ENCODE measurements at regions not wholly inside any gene's neighbourhood (a gene's known extent, or its start where the extent isn't known, plus 50 kb on each side); places are given as distances from the start of the nearest gene placed in this dataset.
"Not testable (repeated sequence)": the region's sequence is repeated elsewhere in the genome, so short reads cannot be mapped to it uniquely, and the experiment has no call there.

DNA sequence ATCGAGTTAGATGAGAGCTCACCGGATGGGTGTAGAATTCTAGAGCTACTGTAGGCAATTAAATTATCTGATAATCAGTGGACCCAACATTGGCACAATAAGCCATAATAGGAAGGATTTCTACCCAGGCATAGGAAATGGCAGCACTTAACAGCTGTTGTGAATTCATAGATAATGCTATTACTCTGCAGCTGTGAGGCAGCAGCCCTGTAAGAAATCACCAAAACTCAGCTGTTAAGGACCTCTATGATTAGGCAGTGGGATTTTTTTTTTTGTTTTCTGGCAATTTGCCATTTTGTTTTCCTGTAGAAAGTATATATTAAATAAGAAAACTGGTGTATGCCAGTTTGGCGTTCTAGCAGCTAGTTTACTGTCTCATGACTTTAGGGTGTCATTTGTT, 609.1 kb upstream of the SLC35B3 start:
- no peak for DNase-seq

DNA sequence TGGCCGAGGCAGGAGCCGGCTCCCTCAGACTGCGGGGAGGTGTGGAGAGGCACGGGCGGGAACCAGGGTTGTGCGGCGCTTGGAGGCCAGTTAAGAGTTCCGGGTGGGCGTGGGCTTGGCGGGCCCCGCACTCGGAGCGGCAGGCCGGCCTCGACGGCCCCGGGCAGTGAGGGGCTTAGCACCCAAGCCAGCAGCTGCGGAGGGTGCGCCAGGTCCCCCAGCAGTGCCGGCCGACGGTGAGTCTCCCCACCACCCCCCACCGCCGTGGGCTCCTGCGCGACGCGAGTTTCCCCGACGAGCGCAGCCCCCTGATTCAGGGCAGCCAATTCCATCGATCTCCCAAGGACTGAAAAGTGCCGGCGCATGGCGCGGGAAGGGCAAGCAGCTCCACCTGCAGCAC, 605.4 kb upstream of the SLC35B3 start:
- no peak for DNase-seq

DNA sequence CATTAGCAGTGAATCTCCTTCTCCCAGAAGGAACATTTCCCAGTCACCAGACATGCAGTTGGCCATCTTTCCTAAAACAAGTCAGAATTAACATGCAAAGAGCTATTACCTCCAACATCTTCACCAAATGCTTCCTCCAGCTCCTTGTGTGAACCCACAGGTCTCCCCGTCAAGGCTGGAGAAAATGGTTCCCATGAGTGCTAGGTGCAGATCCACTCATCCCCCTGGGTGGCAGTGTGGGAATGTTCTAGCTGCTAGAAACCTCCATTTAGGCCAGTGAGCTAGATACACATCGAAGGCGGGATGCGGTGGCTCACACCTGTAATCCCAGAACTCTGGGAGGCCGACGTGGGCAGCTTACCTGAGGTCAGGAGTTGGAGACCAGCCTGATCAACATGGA, 603.9 kb upstream of the SLC35B3 start:
- no peak for DNase-seq

DNA sequence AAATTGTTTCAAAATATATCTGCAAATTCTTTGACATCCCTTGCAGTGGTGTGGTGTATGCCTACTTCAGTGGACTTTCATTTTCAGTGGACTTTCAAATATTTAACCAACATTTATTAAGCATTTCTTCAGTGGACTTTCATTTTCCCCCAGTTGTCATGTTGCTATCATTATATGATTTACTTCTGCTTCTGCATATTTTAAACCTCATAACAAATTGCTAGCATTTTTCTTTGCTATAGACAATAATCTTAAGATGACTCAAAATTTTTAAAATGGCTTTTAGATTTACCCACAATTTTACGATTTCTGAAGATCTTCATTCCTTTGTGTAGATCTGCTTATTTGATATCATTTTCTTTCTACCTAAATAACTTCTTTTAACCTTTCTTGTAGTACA, 592.7 kb upstream of the SLC35B3 start:
- no peak for DNase-seq

DNA sequence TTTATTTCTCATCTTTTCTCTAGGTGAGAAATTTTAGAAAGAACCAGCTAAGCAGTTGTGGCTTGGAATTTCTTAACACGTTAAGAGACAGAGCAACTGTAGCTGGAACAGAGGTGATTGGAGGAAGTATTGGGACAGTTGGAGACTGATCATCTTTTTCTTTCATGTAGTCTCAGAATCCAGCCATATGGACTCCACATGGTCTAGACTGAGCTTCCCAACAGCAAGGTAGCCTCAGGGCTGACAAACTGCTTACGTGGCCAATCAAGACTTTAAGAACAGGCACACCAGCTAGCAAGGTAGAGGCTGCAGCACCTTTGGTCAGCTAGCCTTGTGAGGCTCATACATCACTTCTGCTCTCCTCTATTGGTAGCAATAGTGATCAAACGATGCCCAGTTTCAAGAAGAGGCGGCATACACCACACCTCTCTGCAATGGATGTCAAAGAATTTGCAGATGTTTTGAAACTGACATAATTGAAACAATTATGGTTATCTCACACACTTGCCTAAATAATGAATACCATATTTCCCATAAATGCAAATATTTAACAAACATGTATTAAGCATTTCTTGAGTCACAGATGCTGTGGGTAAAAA, 590.5 kb upstream of the SLC35B3 start:
- no peak for DNase-seq

DNA sequence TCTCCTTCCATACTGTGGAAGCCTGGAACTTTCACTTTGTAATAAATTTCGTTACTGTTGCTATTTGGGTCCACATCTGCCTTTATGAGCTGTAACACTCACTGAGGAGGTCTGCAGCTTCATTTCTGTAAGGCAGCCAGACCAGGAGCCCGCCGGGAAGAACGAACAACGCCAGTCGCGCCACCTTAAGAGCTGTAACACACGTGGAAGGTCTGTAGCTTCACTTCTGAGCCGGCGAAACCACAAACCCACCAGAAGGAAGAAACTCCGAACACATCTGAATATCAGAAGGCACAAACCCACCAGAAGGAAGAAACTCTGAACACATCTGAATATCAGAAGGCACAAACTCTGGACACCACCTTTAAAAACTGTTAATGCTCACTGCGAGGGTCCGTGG, 589.9 kb upstream of the SLC35B3 start:
- DNase-seq, result no peak

DNA sequence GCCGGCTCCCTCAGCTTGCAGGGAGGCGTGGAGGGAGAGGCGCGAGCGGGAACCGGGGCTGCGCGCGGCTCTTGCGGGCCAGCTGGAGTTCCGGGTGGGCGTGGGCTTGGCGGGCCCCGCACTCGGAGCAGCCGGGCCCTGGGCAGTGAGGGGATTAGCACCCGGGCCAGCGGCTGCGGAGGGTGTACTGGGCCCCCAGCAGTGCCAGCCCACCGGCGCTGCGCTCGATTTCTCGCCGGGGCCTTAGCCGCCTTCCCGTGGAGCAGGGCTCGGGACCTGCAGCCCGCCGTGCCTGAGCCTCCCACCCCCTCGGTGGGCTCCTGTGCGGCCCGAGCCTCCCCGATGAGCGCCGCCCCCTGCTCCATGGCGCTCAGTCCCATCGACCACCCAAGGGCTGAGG, 588.9 kb upstream of the SLC35B3 start:
- not testable (repeated sequence) for DNase-seq

DNA sequence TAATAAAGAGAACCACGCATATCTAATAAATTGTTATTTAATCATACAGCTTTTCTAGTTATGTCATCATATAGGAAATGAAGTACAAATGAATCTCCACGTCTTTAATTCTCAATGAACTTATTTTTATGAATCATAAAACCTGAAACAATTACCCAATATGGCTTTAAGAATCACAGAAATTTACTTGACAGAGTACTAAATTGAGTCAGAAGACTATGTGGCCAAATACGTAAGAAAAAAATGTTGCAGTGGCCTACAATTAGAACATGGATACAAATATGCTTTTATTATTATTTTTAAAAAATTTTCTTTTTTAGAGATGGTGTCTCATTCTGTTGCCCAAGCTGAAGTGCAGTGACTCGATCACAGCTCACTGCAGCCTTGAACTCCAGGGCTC, 584.7 kb upstream of the SLC35B3 start:
- DNase-seq, result no peak

DNA sequence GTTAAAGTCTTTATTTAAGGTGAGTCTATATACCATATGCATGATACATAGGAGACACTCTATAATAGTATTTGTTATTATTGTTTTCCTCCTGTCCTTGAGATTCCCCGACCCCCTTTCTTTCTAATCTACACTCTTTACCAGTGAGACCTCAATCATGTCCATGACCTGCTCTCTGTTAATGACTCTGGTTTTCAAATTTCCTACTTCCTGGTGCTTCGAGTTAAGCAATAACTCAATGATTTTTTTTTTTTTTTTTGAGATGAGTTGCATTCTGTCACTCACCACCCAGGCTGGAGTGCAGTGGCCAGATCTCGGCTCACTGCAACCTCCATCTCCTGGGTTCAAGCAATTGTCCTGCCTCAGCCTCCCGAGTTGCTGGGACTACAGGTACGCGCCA, 574.6 kb upstream of the SLC35B3 start:
- DNase-seq, result no peak

DNA sequence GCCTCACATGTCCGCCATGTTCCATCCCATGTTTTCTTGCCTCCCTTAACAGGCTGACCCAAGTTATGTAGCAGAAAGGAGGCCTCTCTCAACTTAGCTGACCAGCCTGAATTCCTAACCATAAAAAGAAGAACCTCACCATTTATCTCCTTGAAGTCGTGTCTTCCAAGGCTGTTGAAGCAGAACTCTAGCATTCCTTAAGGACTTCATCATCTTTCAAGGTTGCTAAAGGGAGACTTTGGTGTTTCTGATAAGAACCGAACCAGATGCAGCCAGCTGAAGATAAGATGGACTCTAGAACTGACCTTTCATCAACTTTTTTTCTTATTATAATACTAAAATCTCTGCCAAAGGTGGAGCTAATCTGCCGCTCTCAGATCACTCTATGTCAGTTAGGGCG, 571.7 kb upstream of the SLC35B3 start:
- no peak for DNase-seq

DNA sequence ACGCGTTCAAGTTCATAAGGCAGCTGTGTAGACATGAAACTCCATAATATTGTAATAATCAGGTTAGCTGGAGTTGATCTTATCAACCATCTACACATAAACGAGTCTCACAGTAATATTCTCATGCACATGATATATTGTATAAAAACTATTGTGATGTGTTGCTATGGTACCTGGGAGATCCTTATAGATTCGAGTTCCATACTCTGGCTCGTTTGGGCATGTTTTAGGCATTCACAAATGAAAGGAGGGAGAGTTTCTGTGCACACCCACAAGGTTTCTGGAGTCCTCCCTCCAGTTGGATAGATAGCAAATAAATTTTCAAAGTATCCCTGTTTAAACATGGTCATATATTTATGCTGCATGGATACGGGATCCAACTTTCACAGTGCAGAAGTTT, 567.5 kb upstream of the SLC35B3 start:
- no peak for DNase-seq

DNA sequence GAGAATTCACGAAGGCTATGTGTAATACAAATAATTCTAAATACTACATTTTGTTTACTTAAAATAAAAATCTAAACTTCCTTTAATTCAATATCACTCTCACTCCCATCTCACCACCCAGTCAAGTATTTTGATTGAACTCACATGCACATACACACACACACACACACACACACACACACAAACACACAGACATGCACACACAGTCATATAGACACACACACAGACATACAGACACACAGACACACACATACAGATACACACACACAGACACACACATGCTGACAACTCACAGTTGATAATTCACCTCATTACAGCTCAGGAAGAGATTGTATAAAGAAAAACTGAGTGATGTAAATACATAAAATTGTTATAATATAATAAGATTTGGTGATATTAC, 559.8 kb upstream of the SLC35B3 start:
- no peak for DNase-seq

DNA sequence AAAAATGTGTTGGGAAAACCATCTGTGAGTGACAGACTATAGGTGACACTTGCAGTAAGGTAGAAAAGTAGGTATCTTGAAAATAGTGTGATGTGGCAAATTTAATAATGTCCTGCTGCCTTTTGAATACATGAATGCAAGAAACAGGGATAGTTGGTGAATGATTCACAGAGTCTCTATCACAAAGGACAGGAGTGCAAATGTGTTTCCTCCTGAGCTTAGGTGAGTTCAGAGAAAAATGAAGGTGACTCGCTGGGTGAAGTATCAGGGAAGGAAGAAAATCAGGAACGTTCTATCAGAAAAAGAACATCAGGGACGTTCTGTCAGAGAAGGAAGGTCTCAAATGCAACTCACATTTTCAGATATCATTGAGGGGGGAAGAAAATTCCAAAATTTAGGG, 557.8 kb upstream of the SLC35B3 start:
- no peak for DNase-seq

DNA sequence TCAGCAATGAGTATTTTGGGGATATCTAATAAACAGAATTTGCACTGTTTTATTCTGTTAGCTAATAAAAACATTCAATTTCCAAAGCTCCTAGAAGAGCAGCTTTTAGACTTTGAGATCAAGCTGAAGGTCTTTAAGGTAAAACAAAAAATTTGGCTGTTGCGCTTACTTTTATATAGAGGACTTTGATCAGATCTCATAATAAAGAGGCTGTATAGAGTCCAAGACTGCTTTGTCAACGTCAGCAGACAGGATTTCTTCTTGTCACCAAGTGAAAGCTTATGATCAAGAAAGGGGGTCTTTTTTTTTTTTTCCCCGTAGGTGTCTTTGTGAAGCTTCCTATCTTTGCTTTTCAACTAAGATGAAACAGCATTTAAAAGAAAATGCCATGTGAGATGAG, 556.5 kb upstream of the SLC35B3 start:
- no peak for DNase-seq

DNA sequence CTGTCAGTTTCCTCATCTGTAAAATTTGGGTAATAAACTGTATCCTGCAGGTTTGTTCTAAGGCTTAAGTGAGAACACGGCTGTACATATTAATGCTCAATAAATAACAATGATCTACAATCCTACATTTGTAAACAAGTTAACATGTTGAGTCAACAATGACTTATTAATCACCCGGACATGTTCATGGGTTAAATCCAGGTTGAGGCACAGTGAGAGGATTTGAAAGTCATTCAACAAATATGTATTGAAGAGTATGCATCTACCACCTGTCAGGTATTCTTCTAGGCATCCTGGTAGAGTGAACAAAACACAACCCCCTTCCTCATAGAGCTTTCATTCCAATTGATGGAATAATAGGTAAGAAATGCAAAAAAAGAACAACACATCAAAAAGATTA, 554.7 kb upstream of the SLC35B3 start:
- no peak for DNase-seq

DNA sequence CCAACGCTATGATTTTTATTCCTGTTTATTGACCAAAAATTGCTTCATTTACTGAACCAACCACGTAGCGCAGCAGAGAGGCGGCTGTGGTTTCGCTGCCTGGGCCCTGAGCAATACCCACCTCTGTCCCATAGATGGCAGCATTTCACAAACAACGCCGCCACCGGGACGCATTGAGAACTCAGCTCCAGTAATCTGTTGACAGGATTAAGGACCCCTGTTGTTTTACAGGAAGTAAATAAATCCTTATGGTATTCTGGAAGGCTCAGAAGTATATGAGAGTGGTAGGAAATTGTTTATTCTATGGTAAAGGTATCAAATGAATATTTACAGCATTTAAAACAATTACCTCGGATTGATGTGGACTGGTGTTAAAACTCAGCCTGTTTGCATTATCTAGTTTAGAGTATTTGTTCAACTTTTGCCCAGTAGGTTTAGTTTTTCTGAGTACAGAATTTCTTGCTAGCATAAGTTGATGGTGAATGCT, 547.9 kb upstream of the SLC35B3 start:
- peak; percentile 49 for DNase-seq

DNA sequence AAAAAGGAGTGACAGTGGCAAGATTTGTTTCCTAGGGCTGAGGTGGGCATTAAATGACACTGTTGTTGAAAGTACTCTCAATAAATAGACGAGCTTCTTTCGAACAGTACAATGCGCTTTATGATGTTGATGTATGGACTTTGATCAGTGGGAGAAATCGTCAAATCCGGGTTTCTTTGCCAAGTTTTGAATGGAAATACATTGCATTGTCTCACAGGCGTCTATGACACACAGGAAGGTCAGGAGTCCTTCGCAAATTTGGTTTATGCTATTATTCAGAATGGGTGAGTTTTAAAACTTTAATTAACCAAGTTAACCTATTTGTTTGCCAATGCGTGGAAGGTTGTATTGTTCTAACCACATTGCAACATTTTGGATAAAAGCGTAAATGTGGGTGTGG, 547.3 kb upstream of the SLC35B3 start:
- no peak for DNase-seq

DNA sequence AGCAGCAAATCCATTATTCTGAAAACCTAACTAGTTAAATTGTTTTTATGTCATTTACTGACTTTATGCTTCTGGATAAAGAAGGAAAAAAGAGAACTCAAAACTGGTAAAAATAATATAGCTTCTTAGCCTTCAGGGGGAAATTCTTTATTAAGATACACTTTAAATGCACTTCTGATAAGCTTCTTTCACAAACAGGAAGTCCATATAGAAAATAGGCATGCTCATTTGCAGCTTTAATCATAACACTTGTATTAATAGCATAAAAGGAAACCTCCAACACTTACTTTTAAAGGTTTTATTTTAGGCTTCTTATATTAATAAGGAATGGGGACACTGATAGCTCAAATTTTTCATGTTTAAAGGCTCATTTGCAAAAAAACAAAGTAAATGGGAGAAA, 538.0 kb upstream of the SLC35B3 start:
- no peak for DNase-seq

DNA sequence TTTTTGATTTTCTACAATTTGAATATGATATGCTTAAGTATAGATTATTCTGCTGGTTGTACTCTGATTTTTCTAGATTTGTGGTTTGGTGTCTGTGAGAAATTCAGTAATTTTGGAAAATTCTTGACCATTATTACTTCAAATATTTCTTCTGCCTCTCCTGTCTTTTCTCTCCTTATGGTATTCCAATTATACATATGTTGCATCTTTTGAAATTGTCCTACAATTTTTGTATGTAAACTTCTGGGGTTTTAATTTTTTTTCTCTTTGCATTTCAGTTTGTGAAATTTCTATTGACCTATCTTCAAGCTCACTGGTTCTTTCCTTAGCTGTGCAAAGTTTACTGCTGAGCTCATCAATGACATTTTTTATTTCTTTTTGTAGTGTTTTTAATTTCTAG, 534.4 kb upstream of the SLC35B3 start:
- no peak for DNase-seq

DNA sequence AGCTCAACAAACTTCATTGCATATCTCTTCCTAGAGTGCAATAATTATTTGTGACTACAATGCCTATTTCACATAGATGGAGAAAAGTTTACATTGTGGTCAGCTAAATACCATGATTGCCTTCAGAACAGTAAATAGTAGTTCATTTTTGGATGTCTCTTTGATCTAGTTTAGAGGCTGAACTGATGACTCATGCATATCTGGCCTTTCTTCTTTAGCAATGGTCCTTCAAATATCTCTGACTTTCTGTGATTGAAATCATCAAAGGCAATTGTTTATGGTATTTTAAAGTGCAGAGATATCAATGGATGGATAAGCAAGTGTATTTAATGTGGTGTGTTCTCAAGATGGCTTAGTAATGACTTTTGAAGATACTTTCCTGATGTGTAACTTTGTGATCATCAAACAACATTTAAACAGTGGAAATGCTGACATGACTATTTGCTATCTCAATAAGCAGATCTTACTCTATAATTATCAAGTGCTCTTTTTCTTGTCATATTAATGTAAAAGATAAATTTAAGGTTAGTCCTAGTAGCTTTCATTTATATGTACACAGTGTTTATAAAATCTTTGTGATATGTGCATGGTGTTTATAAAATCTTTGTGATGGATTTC, 523.7 kb upstream of the SLC35B3 start:
- no peak for DNase-seq

DNA sequence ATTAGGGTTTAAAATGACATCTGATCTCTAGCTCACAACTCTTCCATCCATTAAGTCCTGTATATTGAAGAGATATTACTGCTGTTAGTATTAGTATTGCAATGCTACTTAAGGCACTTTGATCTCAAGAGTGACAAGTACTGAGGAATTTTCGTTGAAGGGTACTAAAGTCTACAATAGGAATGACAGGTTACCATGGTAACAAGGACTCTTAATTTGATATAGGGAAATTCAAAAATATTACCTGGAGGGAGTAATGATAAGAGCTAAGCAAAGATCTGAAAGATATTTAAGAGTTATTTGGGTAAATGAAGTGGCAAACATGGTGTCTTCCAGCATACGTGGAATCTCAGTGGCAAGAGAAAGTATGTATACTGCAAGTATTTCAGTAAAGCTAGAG, 518.0 kb upstream of the SLC35B3 start:
- no peak for DNase-seq

DNA sequence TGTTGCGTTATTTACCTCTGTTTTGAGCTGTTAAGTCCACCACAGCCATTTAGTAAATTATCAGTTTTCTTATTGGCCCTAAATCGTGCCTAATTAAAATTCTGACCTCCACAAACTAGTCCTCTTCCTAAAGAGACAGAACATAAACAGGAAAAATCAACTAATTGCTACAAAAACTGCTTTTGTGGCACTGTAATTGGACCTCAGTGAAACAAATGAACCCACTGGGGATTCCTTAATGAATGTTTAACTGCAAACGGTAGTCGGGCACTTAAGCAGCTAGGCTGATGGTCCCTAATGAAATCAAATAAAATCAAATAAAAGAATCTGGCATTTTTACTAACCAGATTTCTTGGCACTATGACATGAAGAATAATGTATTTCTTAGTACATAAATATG, 513.4 kb upstream of the SLC35B3 start:
- DNase-seq, result no peak

DNA sequence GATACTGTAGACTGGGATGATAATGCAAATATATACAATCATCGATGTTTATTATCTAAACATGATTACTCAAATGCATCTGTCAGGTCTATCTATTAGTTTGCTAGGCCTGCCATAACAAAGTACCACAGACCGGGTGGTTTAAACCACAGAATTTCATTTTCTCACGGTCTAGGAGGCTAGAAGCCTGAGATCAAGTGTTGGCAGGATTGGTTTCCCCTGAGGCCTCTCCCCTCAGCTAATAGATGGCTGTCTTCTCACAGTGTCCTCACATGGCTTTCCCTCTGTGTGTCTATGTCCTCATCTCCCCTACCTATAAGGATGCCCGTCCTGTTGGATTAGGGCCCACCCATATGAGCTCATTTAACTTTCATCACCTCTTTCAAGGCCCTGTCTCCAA, 512.6 kb upstream of the SLC35B3 start:
- DNase-seq, result no peak

DNA sequence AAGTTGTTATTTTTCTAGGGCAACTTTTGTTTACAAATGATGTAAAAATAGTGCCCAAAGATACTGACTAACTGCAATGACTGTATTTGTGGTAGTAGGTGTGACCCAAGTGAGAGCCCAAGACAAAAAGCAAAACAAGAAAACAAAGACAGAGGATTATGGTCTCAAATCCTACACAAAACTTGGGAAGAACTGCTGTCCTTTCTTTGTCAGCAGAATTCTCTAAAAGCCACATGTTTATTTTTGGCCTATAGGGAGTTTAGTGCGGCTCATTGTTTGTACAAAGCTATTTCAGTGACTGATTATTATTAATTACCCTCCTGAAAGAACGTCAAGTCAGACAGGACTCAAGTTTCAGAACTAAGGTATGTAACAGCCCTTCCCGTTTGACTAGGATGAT, 509.2 kb upstream of the SLC35B3 start:
- no peak for DNase-seq

DNA sequence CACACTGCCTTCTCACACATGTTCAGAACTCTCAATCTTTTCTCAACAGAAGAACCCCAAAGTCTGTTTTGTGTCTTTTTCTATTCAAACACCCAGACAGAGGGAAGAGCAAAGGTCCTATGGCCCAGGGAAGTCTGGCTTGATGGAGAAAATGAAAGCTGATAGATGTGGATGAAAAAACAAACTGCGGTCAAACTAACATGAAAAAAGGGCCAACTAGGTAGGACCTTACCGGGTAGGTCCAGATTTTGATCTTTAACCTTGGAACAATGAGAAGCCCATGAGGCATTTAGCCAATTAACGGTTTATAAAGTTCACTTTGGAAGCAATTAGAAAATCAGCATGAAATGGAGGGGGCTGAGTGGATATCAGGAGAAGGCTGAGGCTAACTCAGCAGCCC, 507.7 kb upstream of the SLC35B3 start:
- DNase-seq, result no peak
